Pancreas (tissue), 10 donors: ENCODE measurements at regions not wholly inside any gene's neighbourhood (a gene's known extent, or its start where the extent isn't known, plus 50 kb on each side); places are given as distances from the start of the nearest gene placed in this dataset.

ENCODE experiments used
- ATAC-seq, 4 donors: fragments of 200-7000 bp; cut with Tn5 transposase; one replicate each; pipeline versions ENCODE4 v1.8.0 to v1.9.1; 2020; ENCODE audit warnings: mild to moderate bottlenecking in 4 of 4, moderate library complexity in 4 of 4
- DNase-seq, 6 donors: peaks; one replicate each; pipeline ENCODE4 v3.0.0-alpha.2; 2020
- FAIRE-seq: peaks from 2 replicates; lab custom pipeline; 2012; peaks lifted over from hg19 to GRCh38; lab: Jason Lieb, UNC
- H3K27ac ChIP-seq, 4 donors: fragments of 200-600 bp; sonication (generic); 1 replicate in 3 of 4; 2 replicates in 1 of 4; pipeline versions ENCODE4 v1.5.0 to v1.8.0; 2020
- H3K27me3 ChIP-seq, 4 donors: fragments of 200-600 bp; one replicate each; pipeline ENCODE4 v1.8.0; 2021
- H3K36me3 ChIP-seq, 3 donors: fragments of 200-600 bp; sonication (generic) in 1 of 3; one replicate each; pipeline versions ENCODE4 v1.5.0 to v1.8.0; 2020 to 2021
- H3K4me1 ChIP-seq, 3 donors: fragments of 200-600 bp; one replicate each; pipeline ENCODE4 v1.8.0; 2021
- H3K4me3 ChIP-seq, 4 donors: fragments of 200-600 bp; sonication (generic) in 2 of 4; one replicate each; pipeline versions ENCODE4 v1.5.0 to v1.8.0; 2020 to 2021
- H3K9me3 ChIP-seq, 4 donors: fragments of 200-600 bp; one replicate each; pipeline ENCODE4 v1.8.0; 2021
- CTCF ChIP-seq, 4 donors: fragments of 200-600 bp; sonication (generic) in 3 of 4; IDR thresholded peaks; one replicate each; pipeline versions ENCODE4 v1.5.0 to v1.8.0; 2021; ENCODE audit warnings: antibody characterized with exemption in 4 of 4
- WGBS, 2 donors: extraction: QIAGEN DNeasy Blood & Tissue Kit; methylation state at CpG; one replicate each; pipeline ENCODE4 v1.1.7; 2013; 5-methylcytosine and 5-hydroxymethylcytosine counted together
- intact Hi-C, 3 donors: fragments of 100-400 bp; cut with DNase I; formaldehyde crosslinking; loops; one replicate each; pipeline versions ENCODE4 v1.11.1 to v1.14.2; 2022
- donor health status: healthy with polysubstance abuse.
- donor health status: DM: no; HTN: no; CAD: no; lungs with moderate emphysema.
- donor health status: DM: no; HTN: no; CAD: no.
- donor health status: control.
- donor health status: control.
- donor health status: Bipolar disorder and iron deficiency.
- donor health status: DM: yes; HTN: yes; CAD: no.
- donor health status: DM: no; HTN: no; CAD: no.
- donor health status: DM: no; HTN: no; CAD: no.
- donor health status: DM: yes; HTN: yes; CAD: no.

- TF ChIP-seq CTCF (IDR thresholded peaks at IDR 0.05) = no peak
- intact Hi-C loops = no loop called here
- H3K27me3 ChIP-seq = no peaks in the 10 kb centered on the region
- H3K9me3 ChIP-seq = no peaks in the 10 kb centered on the region
- FAIRE-seq (no peak), ATAC-seq (no peak), DNase-seq (no peak)
- no peak overlapping the region for H3K4me3 ChIP-seq
- no peaks in the 10 kb centered on the region for H3K36me3 ChIP-seq
- WGBS, 2 donors = 60 to 69% methylated on average over 6 of the region's 6 CpGs
- no peak overlapping the region for H3K27ac ChIP-seq
- no peaks in the 10 kb centered on the region for H3K4me1 ChIP-seq
Measured at GRCh38 chr5:9847631-9848030, 217.5 kb upstream of the TAS2R1 start.

GRCh38 chr5:9845185-9845584, 215.0 kb upstream of the TAS2R1 start:
- no peak for TF ChIP-seq CTCF (IDR thresholded peaks at IDR 0.05)
- Histone ChIP-seq H3K4me3 (no peak overlapping the region), H3K27me3 (no peaks in the 10 kb centered on the region), H3K9me3 (no peaks in the 10 kb centered on the region), H3K36me3 (no peaks in the 10 kb centered on the region), H3K27ac (no peak overlapping the region), H3K4me1 (no peaks in the 10 kb centered on the region)
- intact Hi-C loops = no loop called here
- FAIRE-seq (no peak), ATAC-seq (no peak), DNase-seq (no peak)
- 17 to 54% methylated on average over 2 of the region's 2 CpGs for WGBS, 2 donors

GRCh38 chr5:9841516-9842170, 211.5 kb upstream of the TAS2R1 start:
- FAIRE-seq (no peak), DNase-seq (no peak), ATAC-seq (no peak)
- intact Hi-C loops = no loop called here
- Histone ChIP-seq H3K27me3 (no peaks in the 10 kb centered on the region), H3K36me3 (no peaks in the 10 kb centered on the region), H3K27ac (no peak overlapping the region), H3K4me1 (no peaks in the 10 kb centered on the region), H3K4me3 (no peak overlapping the region), H3K9me3 (no peaks in the 10 kb centered on the region)
- TF ChIP-seq CTCF (IDR thresholded peaks at IDR 0.05) = no peak
- 40 to 43% methylated on average over 2 of the region's 2 CpGs for WGBS, 2 donors

- Histone ChIP-seq H3K4me1 (no peaks in the 10 kb centered on the region), H3K9me3 (no peaks in the 10 kb centered on the region), H3K36me3 (no peaks in the 10 kb centered on the region), H3K27me3 (no peaks in the 10 kb centered on the region), H3K27ac (no peak overlapping the region), H3K4me3 (no peak overlapping the region)
- intact Hi-C loops = no loop called here
- TF ChIP-seq CTCF (IDR thresholded peaks at IDR 0.05) = no peak
- no peak for ATAC-seq
- WGBS, 2 donors = 34 to 41% methylated on average over 7 of the region's 7 CpGs
- no peak for DNase-seq
- no peak for FAIRE-seq
Measured at GRCh38 chr5:9838916-9839315, 208.8 kb upstream of the TAS2R1 start.

GRCh38 chr5:9834871-9835770, 205.0 kb upstream of the TAS2R1 start:
- Histone ChIP-seq H3K27ac (no peak overlapping the region), H3K4me1 (no peaks in the 10 kb centered on the region), H3K27me3 (no peaks in the 10 kb centered on the region), H3K36me3 (no peaks in the 10 kb centered on the region), H3K4me3 (no peak overlapping the region), H3K9me3 (no peaks in the 10 kb centered on the region)
- FAIRE-seq (no peak), ATAC-seq (no peak), DNase-seq (no peak)
- intact Hi-C loops = no loop called here
- no peak for TF ChIP-seq CTCF (IDR thresholded peaks at IDR 0.05)
- WGBS, 2 donors = 20 to 25% methylated on average over 9 of the region's 9 CpGs
